Coronary artery (tissue), 2 donors: ENCODE measurements at regions not wholly inside any gene's neighbourhood (a gene's known extent, or its start where the extent isn't known, plus 50 kb on each side); places are given as distances from the start of the nearest gene placed in this dataset.

Experiments used
- DNase-seq: peaks from one replicate; pipeline ENCODE4 v3.0.0-alpha.2; 2017; ENCODE audit warnings: low spot score
- H3K27ac ChIP-seq, 2 donors: fragments of 200-600 bp; sonication (generic); one replicate each; pipeline ENCODE4 v1.5.1; 2016 to 2019
- H3K4me3 ChIP-seq: fragments of 200-600 bp; sonication (generic); 2 replicates; pipeline ENCODE4 v1.5.1; 2016; ENCODE audit warnings: mild to moderate bottlenecking, moderate library complexity
- TF ChIP-seq, protein P1 (sequence below): fragments of 200-600 bp; sonication (generic); IDR thresholded peaks from one replicate; pipeline ENCODE4 v1.5.1; 2019; ENCODE audit warnings: antibody characterized with exemption

DNA sequence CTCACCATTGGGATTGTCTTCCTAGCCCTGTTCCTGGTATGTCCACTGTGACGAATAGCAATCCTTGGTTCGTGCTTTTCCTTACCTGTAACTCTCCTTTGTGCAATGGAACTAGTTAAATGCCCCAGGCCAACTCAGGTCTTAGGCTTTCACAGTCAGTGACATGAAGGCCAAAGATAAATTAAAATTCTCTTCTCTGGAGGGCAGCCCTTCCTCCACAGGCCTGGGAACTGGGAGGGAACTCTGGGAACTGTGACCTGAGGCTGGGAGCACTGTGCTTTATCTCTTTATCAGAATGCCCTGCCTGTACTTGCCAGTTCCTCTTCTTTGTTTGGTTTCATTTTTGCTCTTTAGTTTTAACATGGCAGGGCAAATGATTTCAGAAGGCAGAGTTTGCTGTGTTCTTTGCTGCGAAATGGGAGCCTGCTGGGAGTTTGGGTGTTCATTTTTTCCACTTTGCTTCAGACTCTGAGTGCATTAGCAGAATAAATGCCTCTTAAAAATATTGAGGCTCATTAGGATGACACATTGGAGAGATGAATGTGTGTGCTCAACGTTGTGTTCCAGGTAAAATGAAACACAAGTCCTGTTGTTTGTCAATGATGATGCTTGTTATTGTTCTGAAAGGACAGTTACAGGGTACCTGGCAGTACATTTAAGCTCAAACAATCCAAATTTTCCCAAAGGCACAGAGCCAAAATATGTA lies 118.1 kb downstream of the NUDT12 start:
- TF ChIP-seq, protein P1, sequence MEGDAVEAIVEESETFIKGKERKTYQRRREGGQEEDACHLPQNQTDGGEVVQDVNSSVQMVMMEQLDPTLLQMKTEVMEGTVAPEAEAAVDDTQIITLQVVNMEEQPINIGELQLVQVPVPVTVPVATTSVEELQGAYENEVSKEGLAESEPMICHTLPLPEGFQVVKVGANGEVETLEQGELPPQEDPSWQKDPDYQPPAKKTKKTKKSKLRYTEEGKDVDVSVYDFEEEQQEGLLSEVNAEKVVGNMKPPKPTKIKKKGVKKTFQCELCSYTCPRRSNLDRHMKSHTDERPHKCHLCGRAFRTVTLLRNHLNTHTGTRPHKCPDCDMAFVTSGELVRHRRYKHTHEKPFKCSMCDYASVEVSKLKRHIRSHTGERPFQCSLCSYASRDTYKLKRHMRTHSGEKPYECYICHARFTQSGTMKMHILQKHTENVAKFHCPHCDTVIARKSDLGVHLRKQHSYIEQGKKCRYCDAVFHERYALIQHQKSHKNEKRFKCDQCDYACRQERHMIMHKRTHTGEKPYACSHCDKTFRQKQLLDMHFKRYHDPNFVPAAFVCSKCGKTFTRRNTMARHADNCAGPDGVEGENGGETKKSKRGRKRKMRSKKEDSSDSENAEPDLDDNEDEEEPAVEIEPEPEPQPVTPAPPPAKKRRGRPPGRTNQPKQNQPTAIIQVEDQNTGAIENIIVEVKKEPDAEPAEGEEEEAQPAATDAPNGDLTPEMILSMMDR: no peak
- no peak overlapping the region for H3K27ac ChIP-seq
- no peak for DNase-seq
- no peak overlapping the region for H3K4me3 ChIP-seq

DNA sequence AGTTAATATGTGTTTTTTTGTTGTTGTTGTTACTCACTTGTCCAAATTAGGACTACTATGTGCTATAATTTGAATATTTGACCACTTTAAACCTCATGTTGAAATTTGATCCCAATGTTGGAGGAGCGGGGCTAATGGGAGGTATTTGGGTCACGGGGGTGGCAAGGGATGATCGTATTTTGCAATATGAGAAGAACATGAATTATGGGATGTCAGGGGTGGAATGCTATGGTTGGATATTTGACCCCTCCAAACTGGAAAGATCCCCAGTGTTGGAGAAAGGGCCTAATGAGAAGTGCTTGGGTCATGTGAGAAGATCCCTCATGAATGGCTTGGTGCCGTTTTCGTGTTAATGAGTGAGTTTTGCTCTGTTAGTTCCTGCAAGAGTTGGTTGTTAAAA lies 119.8 kb downstream of the NUDT12 start:
- DNase-seq: no peak

DNA sequence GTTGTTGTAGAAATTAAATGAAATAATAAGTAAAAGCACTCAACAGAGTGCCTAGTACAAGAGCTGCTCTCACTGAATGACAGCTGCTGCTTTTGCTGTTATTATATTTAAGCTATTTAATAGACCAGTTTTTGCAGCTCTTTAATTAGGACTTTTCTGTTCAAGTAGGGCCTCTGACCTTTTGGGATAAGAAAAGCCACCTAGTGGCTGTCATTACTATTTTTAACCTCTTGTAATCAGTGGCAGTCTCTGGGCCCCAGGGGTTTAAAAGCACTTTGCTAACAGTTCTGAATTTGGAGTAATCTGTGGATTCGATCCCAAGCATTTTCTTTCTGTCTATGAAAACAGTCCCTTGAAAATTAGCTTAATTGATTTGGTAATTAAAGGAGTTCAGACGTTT lies 121.1 kb downstream of the NUDT12 start:
- Histone ChIP-seq H3K4me3 (no peak overlapping the region), H3K27ac (no peak overlapping the region)
- TF ChIP-seq, protein P1: no peak
- no peak for DNase-seq

More for the DNA sequence above, 119.8 kb downstream of the NUDT12 start:
- TF ChIP-seq, protein P1: no peak
- Histone ChIP-seq H3K4me3 (no peak overlapping the region), H3K27ac (no peak overlapping the region)

DNA sequence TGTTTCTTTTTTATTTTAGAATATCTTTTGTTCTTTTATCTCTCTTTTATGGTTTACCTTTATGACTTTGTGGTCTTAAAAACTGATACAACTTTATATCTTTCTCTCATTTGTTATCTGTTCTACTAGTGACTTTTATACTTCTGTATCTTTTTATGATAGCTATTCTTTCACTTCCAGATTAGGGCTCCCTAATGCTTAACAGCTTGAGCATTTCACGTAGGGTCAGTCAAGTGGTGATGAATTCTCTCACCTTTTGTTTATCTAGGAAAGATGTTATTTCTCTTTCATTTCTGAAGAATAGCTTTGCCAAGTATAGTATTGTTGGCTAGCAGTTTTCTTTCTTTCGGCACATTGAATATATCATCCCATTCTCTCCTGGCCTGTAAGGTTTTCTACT lies 123.6 kb downstream of the NUDT12 start:
- H3K27ac ChIP-seq: no peak overlapping the region
- H3K4me3 ChIP-seq: no peak overlapping the region
- TF ChIP-seq, protein P1: no peak
- DNase-seq: no peak

GRCh38 chr5:103436656-103437055 lies 125.9 kb downstream of the NUDT12 start:
- TF ChIP-seq, protein P1: no peak
- DNase-seq: no peak

DNA sequence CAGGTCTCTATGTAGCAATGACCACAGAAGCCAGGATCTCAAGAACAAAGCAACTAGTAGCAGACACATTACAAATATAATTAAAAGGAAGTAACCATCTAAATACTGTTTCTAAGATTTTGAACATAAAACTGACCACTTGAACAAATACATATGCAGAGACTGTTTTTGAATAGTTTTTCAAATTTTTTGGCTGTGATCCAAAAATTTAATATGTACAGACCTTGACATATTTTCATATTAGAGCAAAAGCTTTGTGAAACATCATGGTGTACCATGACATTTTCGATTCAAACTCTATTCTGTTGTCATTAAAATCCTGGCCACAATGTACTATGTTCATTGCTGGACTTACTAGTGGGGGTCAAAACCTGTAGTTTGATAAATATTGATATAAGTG lies 126.5 kb downstream of the NUDT12 start:
- Histone ChIP-seq H3K27ac (no peak overlapping the region), H3K4me3 (no peak overlapping the region)
- TF ChIP-seq, protein P1: no peak
- no peak for DNase-seq

More at GRCh38 chr5:103436656-103437055, 125.9 kb downstream of the NUDT12 start:
- H3K27ac ChIP-seq: no peak overlapping the region
- H3K4me3 ChIP-seq: no peak overlapping the region

DNA sequence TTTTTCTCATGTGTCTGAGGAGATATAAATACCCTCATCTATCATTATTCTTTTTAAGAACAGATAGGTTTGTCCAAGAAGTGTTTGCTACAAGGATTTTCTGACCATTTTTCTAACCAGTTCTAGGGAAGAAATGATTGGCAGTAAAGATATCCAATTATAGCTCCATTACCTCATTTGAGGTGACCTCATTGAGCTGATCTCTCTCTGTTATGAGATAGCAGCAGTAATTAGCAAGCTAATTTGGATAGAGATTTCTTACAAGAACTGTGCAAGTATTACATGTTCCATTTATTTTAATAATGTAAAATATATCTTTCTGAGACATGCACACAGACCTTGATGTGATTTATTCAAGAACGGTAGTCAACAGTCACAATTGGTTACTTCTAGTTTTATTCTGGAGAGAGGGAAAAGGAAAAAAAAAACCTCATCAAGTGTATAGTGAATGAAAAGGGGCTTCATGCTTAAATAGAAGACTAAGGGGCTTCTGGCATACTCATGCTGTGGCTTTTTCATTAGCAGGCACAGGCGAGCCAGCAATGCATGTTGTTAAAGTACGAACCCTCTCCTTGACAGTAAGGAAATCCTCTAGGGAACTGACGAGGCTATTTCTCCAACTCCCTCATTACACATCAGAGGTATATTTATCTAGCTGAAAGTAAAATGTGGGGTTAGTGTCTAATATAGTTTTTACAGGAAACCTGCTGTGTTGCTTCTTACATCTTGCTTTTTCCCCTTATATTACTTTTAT lies 127.3 kb downstream of the NUDT12 start:
- Histone ChIP-seq H3K4me3 (no peak overlapping the region), H3K27ac (no peak overlapping the region)

More for the DNA sequence above, 127.3 kb downstream of the NUDT12 start:
- DNase-seq: no peak
- TF ChIP-seq, protein P1: no peak
